HepG2 (cell line): ENCODE measurements at regions not wholly inside any gene's neighbourhood (a gene's known extent, or its start where the extent isn't known, plus 50 kb on each side); places are given as distances from the start of the nearest gene placed in this dataset.

Source experiments
- AGO1 ChIP-seq: fragments of 200-400 bp; formaldehyde crosslinking; IDR thresholded peaks from 2 replicates; pipeline ENCODE4 v1.6.1; 2017; ENCODE audit warnings: mild to moderate bottlenecking, low read depth, low read length, moderate library complexity; ENCODE audit not compliant: poor library complexity, severe bottlenecking
- CAMTA2 ChIP-seq: sonication (generic); formaldehyde crosslinking; IDR thresholded peaks from 2 replicates; pipeline ENCODE4 v1.4.0; 2020; ENCODE audit warnings: mild to moderate bottlenecking, missing genetic modification reagents, borderline replicate concordance
- FOSL1 ChIP-seq: sonication (generic); formaldehyde crosslinking; IDR thresholded peaks from 2 replicates; pipeline ENCODE4 v1.9.0; 2021; ENCODE audit warnings: missing genetic modification reagents, borderline replicate concordance
- HMG20B ChIP-seq: conservative IDR thresholded peaks from 2 replicates; pipeline ENCODE4 v1.6.1; 2016; ENCODE audit warnings: missing genetic modification reagents, missing compliant biosample characterization
- HNF4A ChIP-seq: sonication (generic); formaldehyde crosslinking; IDR thresholded peaks from 2 replicates; pipeline ENCODE4 v1.4.0; 2020; ENCODE audit warnings: missing genetic modification reagents
- HNRNPH1 ChIP-seq: fragments of 200-400 bp; formaldehyde crosslinking; optimal IDR thresholded peaks from 2 replicates; pipeline ENCODE3; 2017; ENCODE audit warnings: mild to moderate bottlenecking, low read depth, low read length
- PTBP1 ChIP-seq: fragments of 200-400 bp; formaldehyde crosslinking; IDR thresholded peaks from 2 replicates; pipeline ENCODE4 v1.6.1; 2018; ENCODE audit warnings: low read length, low read depth; ENCODE audit not compliant: poor library complexity, severe bottlenecking
- TEAD3 ChIP-seq: optimal IDR thresholded peaks from 2 replicates; pipeline ENCODE3; 2016; ENCODE audit warnings: borderline replicate concordance
- TOPORS ChIP-seq: sonication (generic); formaldehyde crosslinking; IDR thresholded peaks from 2 replicates; pipeline ENCODE4 v1.8.0; 2023; ENCODE audit warnings: mild to moderate bottlenecking, missing genetic modification reagents
- ZNF562 ChIP-seq: sonication (generic); formaldehyde crosslinking; IDR thresholded peaks from 2 replicates; pipeline ENCODE4 v1.8.0; 2022; ENCODE audit warnings: missing genetic modification reagents, borderline replicate concordance
- ZNF883 ChIP-seq: sonication (generic); formaldehyde crosslinking; IDR thresholded peaks from 2 replicates; pipeline ENCODE4 v1.5.1; 2020; ENCODE audit warnings: mild to moderate bottlenecking, missing genetic modification reagents; ENCODE audit errors: not compliant biosample characterization
- TF ChIP-seq, protein P1 (sequence below): sonication (generic); formaldehyde crosslinking; IDR thresholded peaks from 2 replicates; pipeline ENCODE4 v1.5.0; 2020; ENCODE audit warnings: missing genetic modification reagents
- TF ChIP-seq, protein P2 (sequence below): sonication (generic); formaldehyde crosslinking; IDR thresholded peaks from 2 replicates; pipeline ENCODE4 v1.4.0; 2020; ENCODE audit warnings: mild to moderate bottlenecking, missing genetic modification reagents
- TF ChIP-seq, protein P3 (sequence below): sonication (generic); formaldehyde crosslinking; IDR thresholded peaks from 2 replicates; pipeline ENCODE4 v1.8.1; 2023; ENCODE audit warnings: mild to moderate bottlenecking, missing genetic modification reagents

DNA sequence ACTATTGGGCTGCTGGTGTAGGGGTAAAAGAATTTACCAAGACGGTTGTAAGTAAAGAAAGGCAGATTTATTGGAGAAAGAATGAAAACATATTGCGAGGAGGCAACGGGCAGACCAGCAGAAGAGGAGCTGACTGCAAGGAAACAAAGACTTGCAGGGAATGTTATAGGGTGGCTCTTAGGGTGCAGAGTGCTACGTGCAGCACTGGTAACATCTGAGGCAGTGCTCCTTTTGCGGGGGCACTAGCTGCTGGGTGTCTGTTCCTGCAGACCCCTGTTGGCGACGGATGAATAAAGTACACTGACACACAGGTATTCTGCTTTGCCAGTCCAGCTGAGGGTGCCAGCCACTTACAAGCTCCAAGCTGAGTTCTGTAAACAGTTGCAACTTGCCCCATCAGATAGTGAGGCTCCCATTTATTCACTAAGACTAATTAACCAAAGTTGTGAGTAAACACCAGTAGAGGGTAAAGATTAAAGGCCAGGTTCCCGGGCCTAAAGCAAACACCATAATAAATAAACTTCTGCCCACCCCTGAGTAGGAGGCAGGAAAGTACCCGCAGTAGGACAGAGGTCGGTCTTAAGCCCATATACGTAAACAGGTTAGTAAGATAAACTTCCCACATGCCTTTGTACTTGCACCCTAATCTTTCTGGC lies 140.2 kb upstream of the KCNK1 start (continued):
- TF ChIP-seq PTBP1 (no peak), HNRNPH1 (no peak), ZNF562 (CRISPR knock-in tag) (no peak), HNF4A (CRISPR knock-in tag) (peak; percentile 22; the same call in 1 of the 2 replicates), TEAD3 (no peak), HMG20B (CRISPR knock-in tag) (no peak), CAMTA2 (no peak), FOSL1 (CRISPR knock-in tag) (no peak), AGO1 (no peak), TOPORS (CRISPR knock-in tag) (no peak), ZNF883 (CRISPR knock-in tag) (no peak)
- TF ChIP-seq, protein P1, sequence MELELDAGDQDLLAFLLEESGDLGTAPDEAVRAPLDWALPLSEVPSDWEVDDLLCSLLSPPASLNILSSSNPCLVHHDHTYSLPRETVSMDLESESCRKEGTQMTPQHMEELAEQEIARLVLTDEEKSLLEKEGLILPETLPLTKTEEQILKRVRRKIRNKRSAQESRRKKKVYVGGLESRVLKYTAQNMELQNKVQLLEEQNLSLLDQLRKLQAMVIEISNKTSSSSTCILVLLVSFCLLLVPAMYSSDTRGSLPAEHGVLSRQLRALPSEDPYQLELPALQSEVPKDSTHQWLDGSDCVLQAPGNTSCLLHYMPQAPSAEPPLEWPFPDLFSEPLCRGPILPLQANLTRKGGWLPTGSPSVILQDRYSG (CRISPR knock-in tag): no peak
- TF ChIP-seq, protein P2, sequence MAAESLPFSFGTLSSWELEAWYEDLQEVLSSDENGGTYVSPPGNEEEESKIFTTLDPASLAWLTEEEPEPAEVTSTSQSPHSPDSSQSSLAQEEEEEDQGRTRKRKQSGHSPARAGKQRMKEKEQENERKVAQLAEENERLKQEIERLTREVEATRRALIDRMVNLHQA (CRISPR knock-in tag): no peak
- TF ChIP-seq, protein P3, sequence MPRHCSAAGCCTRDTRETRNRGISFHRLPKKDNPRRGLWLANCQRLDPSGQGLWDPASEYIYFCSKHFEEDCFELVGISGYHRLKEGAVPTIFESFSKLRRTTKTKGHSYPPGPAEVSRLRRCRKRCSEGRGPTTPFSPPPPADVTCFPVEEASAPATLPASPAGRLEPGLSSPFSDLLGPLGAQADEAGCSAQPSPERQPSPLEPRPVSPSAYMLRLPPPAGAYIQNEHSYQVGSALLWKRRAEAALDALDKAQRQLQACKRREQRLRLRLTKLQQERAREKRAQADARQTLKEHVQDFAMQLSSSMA: no peak
